ENCODE measurements at regions not wholly inside any gene's neighbourhood (a gene's known extent, or its start where the extent isn't known, plus 50 kb on each side); places are given as distances from the start of the nearest gene placed in this dataset.
A peak's percentile ranks its signal among the peaks of the same experiment; 100 is the strongest.
"Not testable (repeated sequence)": the region's sequence is repeated elsewhere in the genome, so short reads cannot be mapped to it uniquely, and the experiment has no call there.

DNA sequence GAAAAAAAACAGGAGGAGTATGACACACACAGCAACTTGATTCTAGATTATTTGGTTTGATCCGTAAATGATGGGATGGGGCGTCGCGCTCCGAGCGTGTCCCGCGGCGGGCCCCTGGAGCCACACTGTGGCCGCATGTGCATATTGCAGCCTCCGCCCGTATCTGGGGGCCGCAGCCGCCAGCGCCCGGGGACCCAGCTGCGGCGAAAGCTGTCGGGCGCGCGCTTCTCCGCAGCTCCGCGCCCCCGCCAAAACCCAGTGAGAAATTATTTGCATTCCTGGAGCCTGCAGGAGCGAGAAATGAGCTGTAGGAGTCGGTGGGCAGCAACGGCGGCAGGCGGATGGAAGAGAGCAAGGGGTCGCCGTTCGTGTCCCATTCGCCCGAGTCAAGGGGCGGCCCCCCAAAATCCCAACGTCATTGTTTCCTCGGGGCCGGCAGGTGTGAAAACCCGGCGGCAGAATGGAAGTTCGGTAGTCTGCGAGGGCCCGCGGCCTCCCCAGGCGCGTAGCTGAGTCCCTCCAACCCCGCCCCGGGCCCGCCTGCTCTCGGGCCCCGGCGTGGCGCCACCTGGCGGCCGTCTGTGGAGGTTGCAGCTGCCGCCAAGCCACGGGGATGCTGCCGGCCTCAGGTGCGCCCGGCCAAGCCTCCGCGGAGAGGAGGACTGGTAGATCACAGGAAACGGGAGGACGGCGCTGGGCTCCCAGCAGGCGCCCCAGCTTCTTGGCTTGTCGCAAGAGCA is 86.8 kb downstream of the FAM72B start:
- DNase-seq (ENCODE audit: low spot score), result not testable (repeated sequence)
- peak; percentile 84 for TF ChIP-seq CTCF (IDR thresholded peaks at IDR 0.05; ENCODE audit: extremely low read depth, missing control alignments)

DNA sequence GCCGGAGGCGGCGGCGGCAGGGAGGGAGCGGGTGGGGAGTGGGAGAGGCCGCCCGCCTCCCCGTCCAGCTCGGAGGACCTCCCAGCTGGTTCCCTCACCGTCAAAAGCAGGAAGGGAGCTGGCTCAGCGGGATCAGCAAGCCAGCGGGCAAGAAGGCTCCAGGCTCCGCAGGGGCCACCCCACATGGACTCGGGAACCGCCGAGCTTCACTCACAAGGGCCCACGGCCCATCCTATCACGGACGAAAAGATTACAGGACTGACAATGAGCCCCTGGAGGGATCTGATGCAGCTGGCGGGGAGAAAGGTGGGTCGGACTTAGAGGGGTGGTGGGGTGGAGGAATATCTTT is 86.3 kb downstream of the FAM72B start:
- DNase-seq (ENCODE audit: low spot score), result peak; percentile 0

- DNase-seq (ENCODE audit: low spot score), result not testable (repeated sequence)
These were observed 75.1 kb downstream of the FAM72B start for GRCh38 chr1:121109025-121109424.

DNA sequence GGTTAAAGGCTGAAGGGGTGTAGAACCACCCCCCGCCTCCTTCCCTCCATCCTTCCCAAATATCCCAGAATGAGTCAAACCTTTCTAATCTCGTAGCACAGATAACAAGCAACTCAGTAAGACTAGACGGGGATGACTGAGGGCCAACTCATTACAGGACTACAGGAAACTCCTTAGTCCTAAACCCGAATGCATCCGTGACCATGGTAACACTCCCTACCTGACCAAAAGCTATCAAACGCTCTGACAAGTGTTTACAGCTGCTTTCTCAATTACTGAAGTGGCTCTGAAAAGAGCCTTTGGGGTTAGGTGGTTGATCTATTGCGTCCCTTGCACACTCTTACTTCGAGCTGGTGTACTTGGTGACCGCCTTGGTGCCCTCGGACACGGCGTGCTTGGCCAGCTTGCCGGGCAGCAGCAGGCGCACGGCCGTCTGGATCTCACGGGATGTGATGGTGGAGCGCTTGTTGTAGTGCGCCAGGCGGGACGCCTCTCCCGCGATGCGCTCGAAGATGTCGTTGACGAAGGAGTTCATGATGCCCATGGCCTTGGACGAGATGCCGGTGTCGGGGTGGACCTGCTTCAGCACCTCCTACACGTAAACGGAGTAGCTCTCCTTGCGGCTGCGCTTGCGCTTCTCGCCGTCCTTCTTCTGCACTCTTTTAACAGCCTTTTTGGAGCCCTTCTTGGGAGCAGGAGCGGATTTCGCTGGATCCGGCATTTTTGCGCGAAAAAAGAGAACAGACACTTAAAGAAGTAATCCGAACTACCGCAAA is 67.4 kb downstream of the FAM72B start:
- DNase-seq (ENCODE audit: low spot score), result not testable (repeated sequence)

GRCh38 chr1:121117298-121117611 is 66.9 kb downstream of the FAM72B start:
- not testable (repeated sequence) for DNase-seq (ENCODE audit: low spot score)

GRCh38 chr1:121117622-121118479 is 66.3 kb downstream of the FAM72B start:
- not testable (repeated sequence) for DNase-seq (ENCODE audit: low spot score)

All from GM20000 (cell line).